Thoracic aorta (tissue), 2 donors: ENCODE measurements at regions not wholly inside any gene's neighbourhood (a gene's known extent, or its start where the extent isn't known, plus 50 kb on each side); places are given as distances from the start of the nearest gene placed in this dataset.

Experiments
- ATAC-seq: fragments of 150-250 bp; one replicate; pipeline ENCODE4 v1.8.0; 2017; ENCODE audit warnings: low read depth; ENCODE audit not compliant: insufficient number of reproducible peaks, low FRiP score
- DNase-seq: peaks from one replicate; pipeline ENCODE4 v3.0.0-alpha.2; 2020; ENCODE audit warnings: low spot score
- H3K27ac ChIP-seq, 2 donors: fragments of 200-600 bp; sonication (generic); 1 replicate in 1 of 2; 2 replicates in 1 of 2; pipeline ENCODE4 v1.5.1; 2016; ENCODE audit warnings: mild to moderate bottlenecking in 2 of 2, moderate library complexity in 2 of 2
- H3K27me3 ChIP-seq: fragments of 200-600 bp; sonication (generic); replicated peaks from 2 replicates; pipeline ENCODE4 v1.6.0; 2016; ENCODE audit warnings: mild to moderate bottlenecking; ENCODE audit not compliant: insufficient read depth
- H3K36me3 ChIP-seq: fragments of 200-600 bp; sonication (generic); one replicate; pipeline ENCODE4 v1.5.1; 2016
- H3K4me1 ChIP-seq, 2 donors: fragments of 200-600 bp; sonication (generic); 1 replicate in 1 of 2; 2 replicates in 1 of 2; pipeline versions ENCODE4 v1.5.1 to v1.6.0; 2016; ENCODE audit warnings: low read depth in 2 of 2, mild to moderate bottlenecking in 1 of 2; ENCODE audit not compliant: control insufficient read depth in 1 of 2
- H3K4me3 ChIP-seq: fragments of 200-600 bp; sonication (generic); 2 replicates; pipeline ENCODE4 v1.5.1; 2016; ENCODE audit warnings: mild to moderate bottlenecking
- H3K9me3 ChIP-seq: fragments of 200-600 bp; sonication (generic); 2 replicates; pipeline ENCODE4 v1.5.1; 2016
- TF ChIP-seq, protein P1 (sequence below): fragments of 200-600 bp; sonication (generic); IDR thresholded peaks from one replicate; pipeline ENCODE4 v1.5.1; 2019; ENCODE audit warnings: antibody characterized with exemption

DNA sequence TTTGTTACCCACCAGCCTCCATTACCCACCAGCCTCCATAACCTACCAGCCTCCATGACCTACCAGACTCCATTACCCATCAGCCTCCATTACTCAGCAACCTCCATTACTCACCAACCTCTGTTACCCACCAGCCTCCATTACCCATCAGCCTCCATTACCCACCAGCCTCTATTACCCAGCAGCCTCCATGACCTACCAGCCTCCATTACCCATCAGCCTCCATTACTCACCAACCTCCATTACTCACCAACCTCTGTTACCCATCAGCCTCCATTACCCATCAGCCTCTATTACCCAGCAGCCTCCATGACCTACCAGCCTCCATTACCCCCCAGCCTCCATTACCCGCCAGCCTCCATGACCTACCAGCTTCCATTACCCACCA lies 133.3 kb upstream of the HS6ST1 start:
- Histone ChIP-seq H3K4me3 (no peak overlapping the region), H3K27me3 (no peaks in the 10 kb centered on the region), H3K4me1 (no peaks in the 10 kb centered on the region), H3K36me3 (no peaks in the 10 kb centered on the region), H3K9me3 (no peaks in the 10 kb centered on the region), H3K27ac (no peak overlapping the region)
- DNase-seq (no peak), ATAC-seq (no peak)
- TF ChIP-seq, protein P1, sequence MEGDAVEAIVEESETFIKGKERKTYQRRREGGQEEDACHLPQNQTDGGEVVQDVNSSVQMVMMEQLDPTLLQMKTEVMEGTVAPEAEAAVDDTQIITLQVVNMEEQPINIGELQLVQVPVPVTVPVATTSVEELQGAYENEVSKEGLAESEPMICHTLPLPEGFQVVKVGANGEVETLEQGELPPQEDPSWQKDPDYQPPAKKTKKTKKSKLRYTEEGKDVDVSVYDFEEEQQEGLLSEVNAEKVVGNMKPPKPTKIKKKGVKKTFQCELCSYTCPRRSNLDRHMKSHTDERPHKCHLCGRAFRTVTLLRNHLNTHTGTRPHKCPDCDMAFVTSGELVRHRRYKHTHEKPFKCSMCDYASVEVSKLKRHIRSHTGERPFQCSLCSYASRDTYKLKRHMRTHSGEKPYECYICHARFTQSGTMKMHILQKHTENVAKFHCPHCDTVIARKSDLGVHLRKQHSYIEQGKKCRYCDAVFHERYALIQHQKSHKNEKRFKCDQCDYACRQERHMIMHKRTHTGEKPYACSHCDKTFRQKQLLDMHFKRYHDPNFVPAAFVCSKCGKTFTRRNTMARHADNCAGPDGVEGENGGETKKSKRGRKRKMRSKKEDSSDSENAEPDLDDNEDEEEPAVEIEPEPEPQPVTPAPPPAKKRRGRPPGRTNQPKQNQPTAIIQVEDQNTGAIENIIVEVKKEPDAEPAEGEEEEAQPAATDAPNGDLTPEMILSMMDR: no peak

DNA sequence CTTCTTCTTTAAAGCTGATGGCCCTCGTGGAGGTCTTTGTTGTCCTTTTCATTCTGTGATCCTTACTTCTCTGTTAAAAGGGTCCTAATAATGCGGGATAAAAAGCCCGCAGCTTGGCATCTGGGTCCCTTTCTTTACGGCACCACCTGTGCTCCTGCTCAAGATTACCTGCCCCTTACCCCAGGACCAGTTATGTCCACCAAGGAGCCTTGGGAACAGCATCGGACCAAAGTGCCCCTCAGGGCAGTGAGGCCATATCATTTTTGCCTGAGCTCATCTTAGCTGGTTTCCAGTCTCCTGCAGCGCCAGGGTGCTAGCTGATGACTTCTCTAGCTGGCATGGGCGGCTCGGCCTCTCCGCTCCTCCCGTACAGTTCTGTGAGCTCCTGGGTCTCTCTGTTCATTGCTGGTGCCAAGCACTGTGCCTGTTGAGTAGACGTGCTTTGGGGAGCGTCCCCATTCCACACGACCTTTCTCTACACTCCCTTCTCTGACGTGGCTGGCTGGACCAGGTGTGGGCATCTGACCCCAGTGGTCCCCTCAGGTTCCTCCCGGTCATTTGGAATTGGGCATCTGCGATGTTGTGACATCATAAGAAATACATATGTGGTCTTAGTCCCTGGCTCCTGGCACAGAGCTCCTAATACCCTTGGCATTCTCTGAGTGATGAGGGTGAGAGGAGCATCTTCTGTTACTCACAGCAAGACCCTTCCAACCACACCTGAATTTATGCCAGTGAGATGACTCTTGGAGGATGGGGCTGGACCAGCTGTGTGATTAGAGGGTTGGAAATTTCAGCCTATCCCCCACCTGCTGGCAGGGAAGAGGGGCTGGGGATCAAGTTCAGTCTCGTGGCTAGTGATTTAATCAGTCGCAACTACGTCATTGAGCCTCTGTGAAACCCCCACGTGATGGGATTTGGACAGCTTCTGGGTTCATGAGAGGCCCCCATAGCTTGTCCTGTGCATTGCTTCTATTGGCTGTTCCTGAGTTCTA lies 134.2 kb upstream of the HS6ST1 start:
- TF ChIP-seq, protein P1: no peak
- ATAC-seq: no peak

DNA sequence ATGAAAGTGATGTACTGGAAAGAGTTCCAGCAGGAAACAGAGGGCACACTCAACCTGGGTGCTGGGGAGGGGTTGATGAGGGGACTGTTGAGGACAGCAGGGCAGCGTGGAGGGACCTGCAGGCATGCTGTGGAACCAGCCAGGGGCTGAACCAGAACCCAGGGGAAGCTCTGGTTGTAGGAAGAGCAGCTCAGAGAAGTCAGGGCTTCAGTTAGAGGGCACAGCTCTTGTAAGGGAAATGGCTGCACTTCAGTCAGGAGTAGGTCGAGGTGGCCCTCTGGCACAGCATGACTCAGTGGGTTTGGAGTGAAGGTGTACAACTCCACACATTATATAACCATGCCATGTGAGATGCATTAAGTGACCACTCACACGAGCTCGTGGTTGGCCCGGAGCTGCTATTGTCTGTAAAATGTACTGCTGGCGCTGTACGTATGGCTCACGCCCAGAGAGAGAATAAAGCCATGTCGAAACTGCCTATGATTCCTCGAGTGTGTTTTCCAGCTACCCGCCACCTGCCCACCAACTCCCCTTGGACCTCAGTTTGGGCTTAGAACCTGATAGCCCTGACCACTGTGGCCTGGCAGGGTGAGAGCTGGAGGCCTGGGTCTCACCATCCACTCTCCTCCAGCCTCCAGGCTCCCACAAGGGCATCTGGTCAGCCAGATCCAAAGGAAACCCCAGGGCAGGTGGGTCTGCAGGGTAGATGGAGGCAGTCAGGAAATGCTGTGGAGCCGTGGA lies 136.5 kb upstream of the HS6ST1 start:
- no peaks in the 10 kb centered on the region for H3K4me1 ChIP-seq
- H3K9me3 ChIP-seq: no peaks in the 10 kb centered on the region
- DNase-seq: no peak
- no peak overlapping the region for H3K27ac ChIP-seq
- no peaks in the 10 kb centered on the region for H3K36me3 ChIP-seq
- no peaks in the 10 kb centered on the region for H3K27me3 ChIP-seq
- no peak for ATAC-seq
- TF ChIP-seq, protein P1: no peak
- H3K4me3 ChIP-seq: no peak overlapping the region

More for the DNA sequence above, 134.2 kb upstream of the HS6ST1 start:
- H3K9me3 ChIP-seq: no peaks in the 10 kb centered on the region
- no peaks in the 10 kb centered on the region for H3K36me3 ChIP-seq
- no peak overlapping the region for H3K27ac ChIP-seq
- no peaks in the 10 kb centered on the region for H3K27me3 ChIP-seq
- no peak for DNase-seq
- H3K4me1 ChIP-seq: no peaks in the 10 kb centered on the region
- H3K4me3 ChIP-seq: no peak overlapping the region

DNA sequence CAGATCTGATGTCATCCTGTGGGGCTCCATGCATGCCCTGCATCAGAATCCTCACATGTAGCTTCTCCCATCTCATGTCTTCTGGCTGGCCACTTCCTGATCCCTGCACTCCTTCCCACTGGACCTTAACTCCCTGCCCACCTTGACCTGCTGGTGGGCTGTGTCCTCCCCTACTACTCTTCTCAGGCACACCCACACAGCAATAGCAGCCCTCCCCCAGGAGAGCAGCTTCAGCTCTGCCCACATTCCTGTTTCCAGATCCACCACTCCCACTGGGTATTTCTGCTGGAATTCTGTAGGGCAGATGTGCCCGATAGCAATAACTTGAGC lies 137.0 kb upstream of the HS6ST1 start:
- DNase-seq: no peak
- TF ChIP-seq, protein P1: no peak

DNA sequence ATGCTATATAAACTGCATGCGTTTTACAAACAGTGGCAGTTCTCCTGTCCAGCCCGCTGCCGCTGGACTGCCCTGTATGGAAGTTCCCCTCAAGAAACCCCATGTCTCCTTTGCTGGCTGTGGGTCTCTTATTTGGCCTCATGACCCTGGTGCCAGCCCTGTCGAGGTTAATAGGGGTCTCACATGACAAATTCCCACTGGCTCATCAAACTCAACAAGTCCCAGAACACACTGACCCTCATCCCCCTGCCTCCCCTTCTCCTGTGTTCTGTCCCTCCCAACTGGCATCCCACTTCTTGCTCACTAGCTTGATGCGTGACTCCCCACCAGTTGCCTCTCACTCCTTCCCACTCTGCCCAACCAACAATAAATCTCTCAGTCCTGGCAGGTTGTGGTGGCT lies 137.6 kb upstream of the HS6ST1 start:
- DNase-seq (no peak), ATAC-seq (no peak)
- no peak overlapping the region for H3K4me3 ChIP-seq
- H3K27ac ChIP-seq: no peak overlapping the region
- H3K27me3 ChIP-seq: no peaks in the 10 kb centered on the region
- H3K4me1 ChIP-seq: no peaks in the 10 kb centered on the region
- H3K9me3 ChIP-seq: no peaks in the 10 kb centered on the region
- TF ChIP-seq, protein P1: no peak
- H3K36me3 ChIP-seq: no peaks in the 10 kb centered on the region

More for the DNA sequence above, 137.0 kb upstream of the HS6ST1 start:
- no peak overlapping the region for H3K27ac ChIP-seq
- H3K4me1 ChIP-seq: no peaks in the 10 kb centered on the region
- no peaks in the 10 kb centered on the region for H3K36me3 ChIP-seq
- no peaks in the 10 kb centered on the region for H3K27me3 ChIP-seq
- no peak overlapping the region for H3K4me3 ChIP-seq
- no peak for ATAC-seq
- no peaks in the 10 kb centered on the region for H3K9me3 ChIP-seq
